ENCODE measurements at regions not wholly inside any gene's neighbourhood (a gene's known extent, or its start where the extent isn't known, plus 50 kb on each side); places are given as distances from the start of the nearest gene placed in this dataset.

DNA sequence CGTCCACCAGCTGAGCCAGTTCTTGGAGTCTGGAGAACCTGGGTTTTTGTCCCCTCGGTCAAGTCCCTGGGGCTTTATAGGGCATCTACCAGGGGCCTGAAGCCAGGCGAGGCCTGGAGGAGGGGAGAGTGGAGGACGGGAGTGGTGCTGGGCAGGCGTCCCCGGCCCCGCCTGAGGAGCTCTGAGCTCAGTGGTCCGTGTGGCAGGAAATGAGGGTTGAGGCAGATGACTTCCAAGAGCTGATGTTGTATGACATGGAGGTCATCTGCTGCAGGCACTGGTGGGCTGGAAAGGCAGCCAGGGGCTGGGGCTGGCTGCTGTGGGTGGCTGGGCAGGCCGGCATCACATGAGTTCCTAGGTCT is 118.5 kb upstream of the HS6ST1 start:
- H3K4me3 ChIP-seq = no peak overlapping the region
- WGBS (ENCODE audit: low lambda C conversion rate, missing lambda C conversion rate) = 96% methylated on average over 9 of the region's 9 CpGs
- no peak overlapping the region for H2AFZ ChIP-seq
- no peaks in the 10 kb centered on the region for H4K20me1 ChIP-seq (ENCODE audit: insufficient read depth, poor library complexity, severe bottlenecking)
- H3K79me2 ChIP-seq = no peaks in the 10 kb centered on the region
- no peaks in the 10 kb centered on the region for H3K36me3 ChIP-seq (replicated peaks; ENCODE audit: insufficient read depth, low read depth)
- peaks cover 5% of the 10 kb centered on the region for H3K4me1 ChIP-seq (ENCODE audit: insufficient read depth)
- DNase-seq (ENCODE audit: low spot score) = no peak
- no peaks in the 10 kb centered on the region for H3K9me2 ChIP-seq (replicated peaks; ENCODE audit: insufficient read depth)
- no peak overlapping the region for H3K27ac ChIP-seq
- H3K27me3 ChIP-seq = no peaks in the 10 kb centered on the region
- no peaks in the 10 kb centered on the region for H3K9me3 ChIP-seq (ENCODE audit: low read depth)
- TF ChIP-seq EZH2phosphoT487 (IDR thresholded peaks at IDR 0.05; ENCODE audit: low read depth, severe bottlenecking, unreplicated experiment) = no peak
- TF ChIP-seq, protein P1, sequence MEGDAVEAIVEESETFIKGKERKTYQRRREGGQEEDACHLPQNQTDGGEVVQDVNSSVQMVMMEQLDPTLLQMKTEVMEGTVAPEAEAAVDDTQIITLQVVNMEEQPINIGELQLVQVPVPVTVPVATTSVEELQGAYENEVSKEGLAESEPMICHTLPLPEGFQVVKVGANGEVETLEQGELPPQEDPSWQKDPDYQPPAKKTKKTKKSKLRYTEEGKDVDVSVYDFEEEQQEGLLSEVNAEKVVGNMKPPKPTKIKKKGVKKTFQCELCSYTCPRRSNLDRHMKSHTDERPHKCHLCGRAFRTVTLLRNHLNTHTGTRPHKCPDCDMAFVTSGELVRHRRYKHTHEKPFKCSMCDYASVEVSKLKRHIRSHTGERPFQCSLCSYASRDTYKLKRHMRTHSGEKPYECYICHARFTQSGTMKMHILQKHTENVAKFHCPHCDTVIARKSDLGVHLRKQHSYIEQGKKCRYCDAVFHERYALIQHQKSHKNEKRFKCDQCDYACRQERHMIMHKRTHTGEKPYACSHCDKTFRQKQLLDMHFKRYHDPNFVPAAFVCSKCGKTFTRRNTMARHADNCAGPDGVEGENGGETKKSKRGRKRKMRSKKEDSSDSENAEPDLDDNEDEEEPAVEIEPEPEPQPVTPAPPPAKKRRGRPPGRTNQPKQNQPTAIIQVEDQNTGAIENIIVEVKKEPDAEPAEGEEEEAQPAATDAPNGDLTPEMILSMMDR (IDR thresholded peaks at IDR 0.05; ENCODE audit: poor library complexity) = no peak
- TF ChIP-seq EZH2 (IDR thresholded peaks at IDR 0.05; ENCODE audit: borderline replicate concordance) = no peak
- no peak overlapping the region for H3K4me2 ChIP-seq

DNA sequence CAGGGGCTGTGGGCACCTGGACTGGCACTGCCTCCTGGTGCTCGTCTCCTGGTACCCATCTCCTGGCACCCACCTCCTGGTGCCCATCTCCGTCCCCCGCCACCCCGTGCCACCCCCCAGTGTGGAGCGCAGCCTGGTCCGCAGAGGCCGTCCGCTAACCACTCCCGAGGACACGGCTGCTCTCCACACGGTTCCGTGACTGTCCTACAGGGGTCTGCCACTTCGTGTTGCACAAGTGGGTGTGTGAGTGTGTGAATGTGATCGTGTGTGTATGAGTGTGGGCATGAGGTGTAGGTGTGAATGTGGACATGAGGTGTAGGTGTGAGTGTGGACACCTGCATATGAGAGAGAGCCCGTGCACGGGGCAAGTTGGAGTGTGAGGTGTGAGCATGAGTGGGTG is 119.4 kb upstream of the HS6ST1 start:
- 97% methylated on average over 16 of the region's 16 CpGs for WGBS (ENCODE audit: low lambda C conversion rate, missing lambda C conversion rate)
- Histone ChIP-seq H2AFZ (no peak overlapping the region), H3K9me2 (replicated peaks; ENCODE audit: insufficient read depth) (no peaks in the 10 kb centered on the region), H3K36me3 (replicated peaks; ENCODE audit: insufficient read depth, low read depth) (no peaks in the 10 kb centered on the region), H3K27me3 (no peaks in the 10 kb centered on the region), H4K20me1 (ENCODE audit: insufficient read depth, poor library complexity, severe bottlenecking) (no peaks in the 10 kb centered on the region), H3K9me3 (ENCODE audit: low read depth) (no peaks in the 10 kb centered on the region), H3K79me2 (no peaks in the 10 kb centered on the region), H3K4me2 (no peak overlapping the region), H3K4me3 (no peak overlapping the region), H3K4me1 (ENCODE audit: insufficient read depth) (peaks cover 14% of the 10 kb centered on the region), H3K27ac (no peak overlapping the region)
- TF ChIP-seq EZH2phosphoT487 (IDR thresholded peaks at IDR 0.05; ENCODE audit: low read depth, severe bottlenecking, unreplicated experiment) (no peak), EZH2 (IDR thresholded peaks at IDR 0.05; ENCODE audit: borderline replicate concordance) (no peak)
- TF ChIP-seq, protein P1 (IDR thresholded peaks at IDR 0.05; ENCODE audit: poor library complexity) = no peak
- DNase-seq (ENCODE audit: low spot score) = no peak

DNA sequence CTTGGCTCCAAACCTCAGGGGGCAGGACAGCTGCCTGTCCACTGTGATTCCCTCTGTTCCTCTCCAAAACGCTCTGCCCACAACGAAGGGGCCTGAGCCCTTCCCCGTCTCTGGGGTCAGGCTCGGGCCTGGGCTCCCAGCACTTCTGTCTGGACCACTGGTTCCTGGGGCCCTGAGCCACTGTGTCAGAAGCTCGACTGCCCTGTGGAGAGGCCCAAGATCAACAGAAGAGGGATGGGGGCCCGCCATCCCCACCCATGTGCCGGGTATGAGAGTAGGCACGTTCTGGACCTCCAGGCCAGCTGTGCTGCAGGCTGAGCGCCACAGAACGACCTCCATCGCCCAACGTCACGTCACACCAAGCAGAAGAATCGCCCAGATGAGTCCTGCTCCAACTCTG is 119.9 kb upstream of the HS6ST1 start:
- Histone ChIP-seq H4K20me1 (ENCODE audit: insufficient read depth, poor library complexity, severe bottlenecking) (no peaks in the 10 kb centered on the region), H2AFZ (no peak overlapping the region), H3K4me2 (no peak overlapping the region), H3K79me2 (no peaks in the 10 kb centered on the region), H3K27ac (no peak overlapping the region), H3K4me1 (ENCODE audit: insufficient read depth) (peaks cover 19% of the 10 kb centered on the region), H3K36me3 (replicated peaks; ENCODE audit: insufficient read depth, low read depth) (no peaks in the 10 kb centered on the region), H3K27me3 (no peaks in the 10 kb centered on the region), H3K9me2 (replicated peaks; ENCODE audit: insufficient read depth) (no peaks in the 10 kb centered on the region), H3K9me3 (ENCODE audit: low read depth) (no peaks in the 10 kb centered on the region), H3K4me3 (no peak overlapping the region)
- TF ChIP-seq EZH2 (IDR thresholded peaks at IDR 0.05; ENCODE audit: borderline replicate concordance) (no peak), EZH2phosphoT487 (IDR thresholded peaks at IDR 0.05; ENCODE audit: low read depth, severe bottlenecking, unreplicated experiment) (no peak)
- TF ChIP-seq, protein P1 (IDR thresholded peaks at IDR 0.05; ENCODE audit: poor library complexity) = no peak
- WGBS (ENCODE audit: low lambda C conversion rate, missing lambda C conversion rate) = 88% methylated on average over 14 of the region's 14 CpGs
- no peak for DNase-seq (ENCODE audit: low spot score)
